Caco-2 (cell line): ENCODE measurements at regions not wholly inside any gene's neighbourhood (a gene's known extent, or its start where the extent isn't known, plus 50 kb on each side); places are given as distances from the start of the nearest gene placed in this dataset.

Source experiments
- BruUV-seq: library from RNA; stranded (reverse); fragments of 400-500 nt; replicated peaks from 2 replicates; lab custom pipeline; 2021; lab: Mats Ljungman, UMichigan
- CTCF ChIA-PET: fragments of 300-600 bp; sonication (Branson Sonifier 250); formaldehyde crosslinking; loops from one replicate; lab custom pipeline; 2022; ENCODE audit warnings: antibody characterized with exemption; lab: Charles Lee
- POLR2A ChIA-PET: fragments of 300-600 bp; sonication (Branson Sonifier 250); formaldehyde crosslinking; loops from one replicate; lab custom pipeline; 2022; ENCODE audit warnings: antibody characterized with exemption; lab: Charles Lee
- DNase-seq, 2 experiments: peaks; one replicate each; pipeline versions ENCODE4 v3.0.0 to v3.0.0-alpha.2; 2020 to 2022
- H3K27me3 ChIP-seq: replicated peaks from 2 replicates; pipeline ENCODE4 v1.6.0; 2011; ENCODE audit warnings: low read length; ENCODE audit not compliant: control insufficient read depth, insufficient read depth
- H3K36me3 ChIP-seq: 2 replicates; pipeline ENCODE4 v1.5.1; 2011; ENCODE audit warnings: low read length; ENCODE audit not compliant: control insufficient read depth, insufficient read depth
- H3K4me1 ChIP-seq: fragments of 250-450 bp; sonication (Bioruptor Pico); 2 replicates; pipeline ENCODE4 v1.5.1; 2020; ENCODE audit warnings: mild to moderate bottlenecking
- H3K4me3 ChIP-seq: 2 replicates; pipeline ENCODE4 v1.5.1; 2011; ENCODE audit warnings: low read depth, mild to moderate bottlenecking, control low read depth, low read length
- H3K9me3 ChIP-seq: fragments of 250-450 bp; sonication (Bioruptor Pico); 2 replicates; pipeline ENCODE4 v1.5.1; 2020; ENCODE audit warnings: mild to moderate bottlenecking, moderate library complexity
- H3K27ac Mint-ChIP-seq: one replicate; pipeline ENCODE4 v1.8.0; 2022; ENCODE audit warnings: mixed read lengths; ENCODE audit not compliant: unreplicated experiment
- H3K27me3 Mint-ChIP-seq: one replicate; pipeline ENCODE4 v1.8.0; 2022; ENCODE audit warnings: mixed read lengths; ENCODE audit not compliant: insufficient read depth, unreplicated experiment
- H3K36me3 Mint-ChIP-seq: one replicate; pipeline ENCODE4 v1.8.0; 2022; ENCODE audit warnings: mild to moderate bottlenecking, mixed read lengths; ENCODE audit not compliant: insufficient read depth, unreplicated experiment
- H3K4me1 Mint-ChIP-seq: one replicate; pipeline ENCODE4 v1.8.0; 2022; ENCODE audit warnings: low read depth, mixed read lengths; ENCODE audit not compliant: unreplicated experiment
- H3K4me3 Mint-ChIP-seq: one replicate; pipeline ENCODE4 v1.8.0; 2022; ENCODE audit warnings: mild to moderate bottlenecking, moderate library complexity, mixed read lengths; ENCODE audit not compliant: unreplicated experiment
- H3K9me3 Mint-ChIP-seq: one replicate; pipeline ENCODE4 v1.8.0; 2022; ENCODE audit warnings: mixed read lengths; ENCODE audit not compliant: unreplicated experiment
- CTCF ChIP-seq, 2 experiments: fragments of 200-600 bp in 1 of 2; IDR thresholded peaks; 1 replicate in 1 of 2; 2 replicates in 1 of 2; pipeline versions ENCODE4 v1.5.1 to v1.8.0; 2011 to 2022; ENCODE audit warnings: antibody characterized with exemption in 1 of 2, control low read depth in 1 of 2, inconsistent platforms in 1 of 2, low read depth in 1 of 2, low read length in 1 of 2, mild to moderate bottlenecking in 1 of 2, moderate library complexity in 1 of 2; ENCODE audit not compliant: insufficient read depth in 1 of 2, severe bottlenecking in 1 of 2, unreplicated experiment in 1 of 2
- intact Hi-C: fragments of 100-400 bp; cut with micrococcal nuclease; formaldehyde crosslinking; loops from one replicate; pipeline ENCODE4 v1.10.0; 2022; ENCODE audit not compliant: unreplicated experiment

- H3K9me3 Mint-ChIP-seq, result no peaks in the 10 kb centered on the region
- H3K4me1 Mint-ChIP-seq, result no peaks in the 10 kb centered on the region
- intact Hi-C loops, result no loop called here
- no peak overlapping the region for H3K4me3 Mint-ChIP-seq
- ChIA-PET CTCF (no interaction called here), POLR2A (no interaction called here)
- no peak for DNase-seq
- H3K27ac Mint-ChIP-seq, result no peak overlapping the region
- H3K9me3 ChIP-seq, result no peaks in the 10 kb centered on the region
- TF ChIP-seq CTCF (IDR thresholded peaks at IDR 0.05; ENCODE audit: insufficient read depth in 1 of 2, low read depth in 1 of 2, low read length in 1 of 2, severe bottlenecking in 1 of 2, unreplicated experiment in 1 of 2), result no peak
- no peak overlapping the region for H3K4me3 ChIP-seq
- no peaks in the 10 kb centered on the region for H3K27me3 ChIP-seq
- H3K36me3 ChIP-seq, result no peaks in the 10 kb centered on the region
- no peaks in the 10 kb centered on the region for H3K4me1 ChIP-seq
- BruUV-seq, result no TSS peak
- peaks cover 10% of the 10 kb centered on the region for H3K27me3 Mint-ChIP-seq
- no peaks in the 10 kb centered on the region for H3K36me3 Mint-ChIP-seq
These were observed 1464.4 kb downstream of the OLFM4 start for GRCh38 chr13:54492995-54493394.

GRCh38 chr13:54511366-54511765 is 1482.8 kb downstream of the OLFM4 start:
- no peaks in the 10 kb centered on the region for H3K9me3 ChIP-seq
- H3K27me3 ChIP-seq, result no peaks in the 10 kb centered on the region
- ChIA-PET POLR2A (no interaction called here), CTCF (no interaction called here)
- no peaks in the 10 kb centered on the region for H3K36me3 Mint-ChIP-seq
- BruUV-seq, result no TSS peak
- H3K36me3 ChIP-seq, result no peaks in the 10 kb centered on the region
- intact Hi-C loops, result no loop called here
- no peak for TF ChIP-seq CTCF (IDR thresholded peaks at IDR 0.05; ENCODE audit: insufficient read depth in 1 of 2, low read depth in 1 of 2, low read length in 1 of 2, severe bottlenecking in 1 of 2, unreplicated experiment in 1 of 2)
- no peak overlapping the region for H3K4me3 ChIP-seq
- no peaks in the 10 kb centered on the region for H3K4me1 ChIP-seq
- H3K9me3 Mint-ChIP-seq, result no peaks in the 10 kb centered on the region
- no peak overlapping the region for H3K27ac Mint-ChIP-seq
- H3K27me3 Mint-ChIP-seq, result peaks cover 5% of the 10 kb centered on the region
- DNase-seq, result no peak
- no peak overlapping the region for H3K4me3 Mint-ChIP-seq
- no peaks in the 10 kb centered on the region for H3K4me1 Mint-ChIP-seq

- no peak overlapping the region for H3K4me3 Mint-ChIP-seq
- no peak for DNase-seq
- H3K27me3 Mint-ChIP-seq, result peaks cover under 1% of the 10 kb centered on the region
- BruUV-seq, result no TSS peak
- no peak for TF ChIP-seq CTCF (IDR thresholded peaks at IDR 0.05; ENCODE audit: insufficient read depth in 1 of 2, low read depth in 1 of 2, low read length in 1 of 2, severe bottlenecking in 1 of 2, unreplicated experiment in 1 of 2)
- H3K4me3 ChIP-seq, result no peak overlapping the region
- no peak overlapping the region for H3K27ac Mint-ChIP-seq
- POLR2A ChIA-PET, result no interaction called here
- CTCF ChIA-PET, result no interaction called here
- no peaks in the 10 kb centered on the region for H3K36me3 ChIP-seq
- no peaks in the 10 kb centered on the region for H3K36me3 Mint-ChIP-seq
- no peaks in the 10 kb centered on the region for H3K4me1 ChIP-seq
- no peaks in the 10 kb centered on the region for H3K4me1 Mint-ChIP-seq
- H3K27me3 ChIP-seq, result no peaks in the 10 kb centered on the region
- H3K9me3 Mint-ChIP-seq, result no peaks in the 10 kb centered on the region
- H3K9me3 ChIP-seq, result no peaks in the 10 kb centered on the region
- intact Hi-C loops, result no loop called here
These were observed 1484.6 kb downstream of the OLFM4 start for GRCh38 chr13:54513254-54513653.
